H9 (cell line): ENCODE measurements at regions not wholly inside any gene's neighbourhood (a gene's known extent, or its start where the extent isn't known, plus 50 kb on each side); places are given as distances from the start of the nearest gene placed in this dataset.

Source experiments
- DNase-seq: peaks from one replicate; pipeline ENCODE4 v3.0.0-alpha.2; 2017
- H2AFZ ChIP-seq: one replicate; pipeline ENCODE4 v1.6.1; 2013; ENCODE audit warnings: mild to moderate bottlenecking, low read length, control low read depth, moderate library complexity
- H2AK5ac ChIP-seq: 2 replicates; pipeline ENCODE4 v1.6.1; 2013; ENCODE audit warnings: low read length, control low read depth, mixed read lengths; ENCODE audit not compliant: insufficient read length
- H2BK120ac ChIP-seq: one replicate; pipeline ENCODE4 v1.6.1; 2013; ENCODE audit warnings: low read depth, mild to moderate bottlenecking, low read length, control low read depth, inconsistent platforms; ENCODE audit not compliant: poor library complexity, severe bottlenecking
- H2BK12ac ChIP-seq: 2 replicates; pipeline ENCODE4 v1.6.1; 2013; ENCODE audit warnings: low read length, control low read depth, mixed read lengths, low read depth; ENCODE audit not compliant: insufficient read length
- H2BK15ac ChIP-seq: 2 replicates; pipeline ENCODE4 v1.6.1; 2013; ENCODE audit warnings: low read depth, low read length, control low read depth
- H2BK20ac ChIP-seq: one replicate; pipeline ENCODE4 v1.6.1; 2013; ENCODE audit warnings: low read depth, mild to moderate bottlenecking, low read length, control low read depth, inconsistent platforms; ENCODE audit not compliant: poor library complexity, severe bottlenecking
- H2BK5ac ChIP-seq: 2 replicates; pipeline ENCODE4 v1.6.1; 2013; ENCODE audit warnings: low read length, control low read depth, mixed read lengths; ENCODE audit not compliant: insufficient read length
- H3K14ac ChIP-seq: 2 replicates; pipeline ENCODE4 v1.6.1; 2013; ENCODE audit warnings: low read length, control low read depth; ENCODE audit not compliant: insufficient read depth
- H3K18ac ChIP-seq: 2 replicates; pipeline ENCODE4 v1.6.1; 2013; ENCODE audit warnings: low read depth, mild to moderate bottlenecking, mixed read lengths, low read length, control low read depth; ENCODE audit not compliant: insufficient read length
- H3K23ac ChIP-seq: 2 replicates; pipeline ENCODE4 v1.6.1; 2013; ENCODE audit warnings: low read length, control low read depth, mixed read lengths, low read depth; ENCODE audit not compliant: insufficient read length
- H3K23me2 ChIP-seq: 2 replicates; pipeline ENCODE4 v1.6.1; 2013; ENCODE audit warnings: low read depth, mild to moderate bottlenecking, mixed read lengths, low read length, control low read depth; ENCODE audit not compliant: insufficient read length, poor library complexity, severe bottlenecking
- H3K27ac ChIP-seq: 2 replicates; pipeline ENCODE4 v1.5.1; 2013; ENCODE audit warnings: low read length, control low read depth, mixed read lengths, low read depth; ENCODE audit not compliant: insufficient read length
- H3K27me3 ChIP-seq: 2 replicates; pipeline ENCODE4 v1.6.1; 2013; ENCODE audit warnings: low read length, control low read depth, inconsistent platforms; ENCODE audit not compliant: insufficient read depth
- H3K4ac ChIP-seq: 2 replicates; pipeline ENCODE4 v1.6.1; 2013; ENCODE audit warnings: low read depth, mild to moderate bottlenecking, control low read depth, inconsistent platforms, low read length, moderate library complexity
- H3K4me1 ChIP-seq: 2 replicates; pipeline ENCODE4 v1.6.1; 2013; ENCODE audit warnings: low read length, control low read depth, inconsistent platforms; ENCODE audit not compliant: insufficient read depth
- H3K4me2 ChIP-seq: 2 replicates; pipeline ENCODE4 v1.6.1; 2013; ENCODE audit warnings: low read length, control low read depth, mixed read lengths; ENCODE audit not compliant: insufficient read length, insufficient read depth
- H3K56ac ChIP-seq: 2 replicates; pipeline ENCODE4 v1.6.1; 2013; ENCODE audit warnings: low read depth, mild to moderate bottlenecking, mixed read lengths, low read length, control low read depth; ENCODE audit not compliant: insufficient read length
- H3K79me1 ChIP-seq: 2 replicates; pipeline ENCODE4 v1.6.1; 2013; ENCODE audit warnings: low read depth, mild to moderate bottlenecking, moderate library complexity, low read length, control low read depth, inconsistent platforms; ENCODE audit not compliant: insufficient read depth, poor library complexity, severe bottlenecking
- H3K79me2 ChIP-seq: 2 replicates; pipeline ENCODE4 v1.6.1; 2013; ENCODE audit warnings: low read length, control low read depth, inconsistent platforms; ENCODE audit not compliant: insufficient read depth
- H3K9ac ChIP-seq: 2 replicates; pipeline ENCODE4 v1.6.1; 2013; ENCODE audit warnings: low read length, control low read depth, mixed read lengths; ENCODE audit not compliant: insufficient read length; ENCODE audit errors: extremely low read depth
- H3K9me3 ChIP-seq: one replicate; pipeline ENCODE4 v1.6.1; 2013; ENCODE audit warnings: low read depth, low read length, inconsistent platforms; ENCODE audit not compliant: control insufficient read depth
- H3T11ph ChIP-seq: one replicate; pipeline ENCODE4 v1.6.1; 2013; ENCODE audit warnings: mild to moderate bottlenecking, low read length, control low read depth, inconsistent platforms
- H4K20me1 ChIP-seq: one replicate; pipeline ENCODE4 v1.6.1; 2013; ENCODE audit not compliant: control insufficient read depth, insufficient read length, insufficient read depth
- H4K5ac ChIP-seq: 2 replicates; pipeline ENCODE4 v1.6.1; 2013; ENCODE audit warnings: low read depth, mild to moderate bottlenecking, mixed read lengths, low read length, control low read depth; ENCODE audit not compliant: insufficient read length
- H4K8ac ChIP-seq: replicated peaks from 2 replicates; pipeline ENCODE4 v1.6.1; 2013; ENCODE audit warnings: low read length, control low read depth, mixed read lengths, low read depth; ENCODE audit not compliant: insufficient read length
- H4K91ac ChIP-seq: 2 replicates; pipeline ENCODE4 v1.6.1; 2013; ENCODE audit warnings: low read depth, mild to moderate bottlenecking, moderate library complexity, mixed read lengths, low read length, control low read depth; ENCODE audit not compliant: insufficient read length
- H3K27ac Mint-ChIP-seq, 3 experiments: 2 replicates in 2 of 3; 3 replicates in 1 of 3; pipeline ENCODE4 v1.8.0; 2020 to 2021; ENCODE audit warnings: mixed read lengths in 3 of 3, mild to moderate bottlenecking in 1 of 3, moderate library complexity in 1 of 3
- H3K27me3 Mint-ChIP-seq: 2 replicates; pipeline ENCODE4 v1.8.0; 2021; ENCODE audit warnings: low read depth, mild to moderate bottlenecking, moderate library complexity, mixed read lengths
- H3K36me3 Mint-ChIP-seq, 3 experiments: 2 replicates in 2 of 3; 3 replicates in 1 of 3; pipeline ENCODE4 v1.8.0; 2020 to 2021; ENCODE audit warnings: low read depth in 3 of 3, mixed read lengths in 3 of 3; ENCODE audit not compliant: insufficient read depth in 1 of 3
- H3K4me1 Mint-ChIP-seq, 2 experiments: 2 replicates each; pipeline ENCODE4 v1.8.0; 2020; ENCODE audit warnings: mixed read lengths in 2 of 2
- H3K4me3 Mint-ChIP-seq, 2 experiments: 2 replicates in 1 of 2; 3 replicates in 1 of 2; pipeline ENCODE4 v1.8.0; 2020 to 2021; ENCODE audit warnings: mild to moderate bottlenecking in 2 of 2, mixed read lengths in 2 of 2, moderate library complexity in 1 of 2
- H3K9me3 Mint-ChIP-seq, 2 experiments: 2 replicates in 1 of 2; 3 replicates in 1 of 2; pipeline ENCODE4 v1.8.0; 2020; ENCODE audit warnings: mild to moderate bottlenecking in 2 of 2, mixed read lengths in 2 of 2, moderate library complexity in 1 of 2
- WGBS: extraction: QIAGEN DNeasy Blood & Tissue Kit; methylation state at CpG from one replicate; pipeline ENCODE4 v1.1.7; 2013; ENCODE audit warnings: missing lambda C conversion rate, low lambda C conversion rate, mixed read lengths; ENCODE audit not compliant: insufficient read length; ENCODE audit errors: extremely low coverage; 5-methylcytosine and 5-hydroxymethylcytosine counted together
- TF ChIP-seq, protein P1 (sequence below): fragments of 200-600 bp; sonication (generic); conservative IDR thresholded peaks from 3 replicates; pipeline ENCODE4 v1.8.0; 2021; ENCODE audit warnings: antibody characterized with exemption, mild to moderate bottlenecking

DNA sequence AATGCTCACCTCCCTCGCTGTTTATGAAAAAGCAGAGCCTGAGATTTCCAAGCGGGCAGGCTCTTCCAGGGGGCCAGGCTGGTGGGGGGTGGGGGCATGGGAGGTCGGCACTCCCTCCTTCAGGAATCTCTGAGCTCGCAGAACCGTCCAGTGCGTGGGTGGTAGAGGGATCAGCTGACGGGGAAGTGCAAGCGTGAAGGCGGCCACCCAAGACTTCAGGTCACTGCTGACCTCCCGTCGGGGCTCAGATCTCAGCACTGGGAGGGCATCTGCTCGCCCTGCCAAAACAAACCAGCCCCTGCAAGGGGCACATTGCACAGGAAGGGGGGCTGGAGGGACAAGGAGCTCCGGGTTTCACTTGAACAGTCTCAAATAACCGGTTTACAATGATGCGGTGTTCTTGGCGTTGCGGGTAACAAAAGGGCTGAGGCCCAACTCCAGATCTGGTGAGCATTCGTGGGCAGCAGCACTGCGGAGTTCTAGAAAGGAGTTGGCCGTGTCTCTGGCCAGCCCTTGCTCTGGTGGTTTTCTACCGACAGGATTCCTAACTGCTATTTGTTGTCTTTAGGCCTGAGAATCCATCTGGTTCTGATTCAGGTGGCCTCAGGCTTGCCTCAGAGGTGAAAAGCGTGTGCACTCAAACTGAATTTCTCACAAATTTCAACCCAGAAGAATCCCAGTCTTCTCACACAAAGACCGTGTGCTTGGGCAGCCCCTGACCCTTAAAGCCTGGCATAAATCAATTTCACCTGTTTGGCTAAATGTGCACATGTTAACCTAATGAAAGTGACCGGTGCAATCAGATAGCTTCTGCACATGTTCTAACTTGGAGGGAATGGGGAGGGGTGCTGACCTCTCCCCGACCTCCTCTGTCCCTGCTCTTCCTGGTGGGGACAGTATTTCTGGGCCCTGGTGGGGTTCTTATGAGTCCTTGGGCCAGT is 191.6 kb downstream of the MYLK4 start:
- no peak overlapping the region for H3K4me2 ChIP-seq
- no peaks in the 10 kb centered on the region; a peak in 1 of 7 replicates for H3K36me3 Mint-ChIP-seq
- H3K9me3 Mint-ChIP-seq = no peaks in the 10 kb centered on the region
- H2BK120ac ChIP-seq = no peak overlapping the region
- H2BK15ac ChIP-seq = no peak overlapping the region
- H4K91ac ChIP-seq = no peak overlapping the region
- H2BK20ac ChIP-seq = no peak overlapping the region
- H3K56ac ChIP-seq = no peak overlapping the region
- H3K23me2 ChIP-seq = no peaks in the 10 kb centered on the region
- H3K4ac ChIP-seq = no peak overlapping the region
- H3K27ac Mint-ChIP-seq = no peak overlapping the region; a peak in 1 of 7 replicates
- H3K4me1 Mint-ChIP-seq = peaks cover 19 to 32% of the 10 kb centered on the region in 2 experiments
- H3K4me3 Mint-ChIP-seq = no peak overlapping the region; a peak in 1 of 5 replicates
- no peak overlapping the region for H3K27ac ChIP-seq
- H3K23ac ChIP-seq = no peak overlapping the region
- TF ChIP-seq, protein P1, sequence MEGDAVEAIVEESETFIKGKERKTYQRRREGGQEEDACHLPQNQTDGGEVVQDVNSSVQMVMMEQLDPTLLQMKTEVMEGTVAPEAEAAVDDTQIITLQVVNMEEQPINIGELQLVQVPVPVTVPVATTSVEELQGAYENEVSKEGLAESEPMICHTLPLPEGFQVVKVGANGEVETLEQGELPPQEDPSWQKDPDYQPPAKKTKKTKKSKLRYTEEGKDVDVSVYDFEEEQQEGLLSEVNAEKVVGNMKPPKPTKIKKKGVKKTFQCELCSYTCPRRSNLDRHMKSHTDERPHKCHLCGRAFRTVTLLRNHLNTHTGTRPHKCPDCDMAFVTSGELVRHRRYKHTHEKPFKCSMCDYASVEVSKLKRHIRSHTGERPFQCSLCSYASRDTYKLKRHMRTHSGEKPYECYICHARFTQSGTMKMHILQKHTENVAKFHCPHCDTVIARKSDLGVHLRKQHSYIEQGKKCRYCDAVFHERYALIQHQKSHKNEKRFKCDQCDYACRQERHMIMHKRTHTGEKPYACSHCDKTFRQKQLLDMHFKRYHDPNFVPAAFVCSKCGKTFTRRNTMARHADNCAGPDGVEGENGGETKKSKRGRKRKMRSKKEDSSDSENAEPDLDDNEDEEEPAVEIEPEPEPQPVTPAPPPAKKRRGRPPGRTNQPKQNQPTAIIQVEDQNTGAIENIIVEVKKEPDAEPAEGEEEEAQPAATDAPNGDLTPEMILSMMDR = no peak
- H2BK12ac ChIP-seq = no peak overlapping the region
- H3K27me3 Mint-ChIP-seq = peaks cover 5% of the 10 kb centered on the region; the same call in 1 of the 2 replicates
- no peaks in the 10 kb centered on the region for H3K9me3 ChIP-seq
- H3K9ac ChIP-seq = no peak overlapping the region
- H3K27me3 ChIP-seq = no peaks in the 10 kb centered on the region
- H4K20me1 ChIP-seq = no peaks in the 10 kb centered on the region
- no peak overlapping the region for H4K8ac ChIP-seq
- H3K4me1 ChIP-seq = no peaks in the 10 kb centered on the region
- H3K14ac ChIP-seq = no peak overlapping the region
- no peak overlapping the region for H3K18ac ChIP-seq
- no peak overlapping the region for H2AFZ ChIP-seq
- no peak overlapping the region for H2AK5ac ChIP-seq
- H3K79me2 ChIP-seq = no peaks in the 10 kb centered on the region
- H3K79me1 ChIP-seq = no peaks in the 10 kb centered on the region
- no peak overlapping the region for H3T11ph ChIP-seq
- H4K5ac ChIP-seq = no peak overlapping the region
- no peak for DNase-seq
- no CpG with 5 or more reads among the region's 25 CpGs for WGBS
- H2BK5ac ChIP-seq = no peak overlapping the region
